ENCODE measurements at regions not wholly inside any gene's neighbourhood (a gene's known extent, or its start where the extent isn't known, plus 50 kb on each side); places are given as distances from the start of the nearest gene placed in this dataset.

- Mint-ChIP-seq H3K4me3 (no peak overlapping the region), H3K9me3 (no peaks in the 10 kb centered on the region), H3K27ac (no peak overlapping the region), H3K4me1 (no peaks in the 10 kb centered on the region), H3K27me3 (peaks cover 43% of the 10 kb centered on the region)
- ATAC-seq = no peak
- no peak for DNase-seq
Measured at GRCh38 chr16:74192281-74192797, 104.3 kb upstream of the PSMD7 start.

- H3K4me1 Mint-ChIP-seq = no peaks in the 10 kb centered on the region
- DNase-seq = no peak
- no peak for ATAC-seq
- H3K27ac Mint-ChIP-seq = peak overlapping the region in 1 of 2 donors; percentile 8
- no peak overlapping the region for H3K4me3 Mint-ChIP-seq
- H3K9me3 Mint-ChIP-seq = peaks cover 0 to 6% of the 10 kb centered on the region in 2 donors
- peaks cover 38% of the 10 kb centered on the region for H3K27me3 Mint-ChIP-seq
Measured at GRCh38 chr16:74190292-74190691, 106.3 kb upstream of the PSMD7 start.

GRCh38 chr16:74188856-74189255 is 107.8 kb upstream of the PSMD7 start:
- Mint-ChIP-seq H3K4me3 (no peak overlapping the region), H3K4me1 (no peaks in the 10 kb centered on the region), H3K9me3 (peaks cover 0 to 6% of the 10 kb centered on the region in 2 donors), H3K27me3 (peaks cover 31% of the 10 kb centered on the region), H3K27ac (no peak overlapping the region)
- DNase-seq (no peak), ATAC-seq (no peak)

- no peak overlapping the region for H3K4me3 Mint-ChIP-seq
- peaks cover 24% of the 10 kb centered on the region for H3K27me3 Mint-ChIP-seq
- no peaks in the 10 kb centered on the region for H3K4me1 Mint-ChIP-seq
- H3K27ac Mint-ChIP-seq = no peak overlapping the region
- peaks cover 5 to 15% of the 10 kb centered on the region in 2 donors for H3K9me3 Mint-ChIP-seq
- no peak for ATAC-seq
- no peak for DNase-seq
Measured at GRCh38 chr16:74186561-74186971, 110.0 kb upstream of the PSMD7 start.

- Mint-ChIP-seq H3K27me3 (peaks cover 15% of the 10 kb centered on the region), H3K4me1 (no peaks in the 10 kb centered on the region), H3K4me3 (no peak overlapping the region), H3K27ac (no peak overlapping the region), H3K9me3 (peaks cover 11 to 23% of the 10 kb centered on the region in 2 donors)
- DNase-seq (no peak), ATAC-seq (no peak)
Measured at GRCh38 chr16:74184839-74185238, 111.8 kb upstream of the PSMD7 start.

GRCh38 chr16:74183601-74184360 is 112.8 kb upstream of the PSMD7 start:
- Mint-ChIP-seq H3K27me3 (peaks cover 14% of the 10 kb centered on the region), H3K9me3 (peaks cover 11 to 23% of the 10 kb centered on the region in 2 donors)
- ATAC-seq = no peak

DNA sequence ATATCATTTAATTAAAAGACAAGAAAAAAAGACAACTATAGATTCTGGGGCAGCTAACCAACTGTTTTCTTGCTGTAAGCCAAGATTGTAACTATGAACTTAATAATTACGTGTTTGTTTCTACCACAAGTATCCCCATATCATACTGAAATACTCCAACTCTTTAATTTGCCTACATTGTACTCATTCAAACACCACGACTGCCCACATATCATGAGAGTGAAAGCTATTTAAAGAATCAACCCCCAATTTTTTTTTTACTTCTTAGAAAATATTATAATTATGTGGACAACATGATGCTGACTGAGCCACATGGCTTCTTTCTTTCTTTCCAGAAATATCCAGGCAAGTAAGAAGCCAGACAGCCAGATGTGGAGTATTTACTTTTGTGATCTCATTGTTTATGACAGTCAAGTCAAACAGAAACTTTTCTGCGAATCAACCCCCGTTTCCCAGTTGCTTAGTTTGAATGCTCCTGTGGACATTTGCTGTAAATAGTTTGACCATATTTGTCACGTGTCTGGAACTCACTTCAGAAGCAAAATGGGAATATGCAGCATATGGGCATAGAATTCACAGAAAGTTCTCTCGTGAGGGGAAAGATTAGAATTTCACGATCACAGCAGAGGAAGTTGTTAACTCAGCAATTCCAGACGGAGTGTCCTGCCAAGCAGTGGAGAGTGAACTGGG is 126.8 kb upstream of the PSMD7 start:
- DNase-seq (no peak), ATAC-seq (no peak)
- no peaks in the 10 kb centered on the region for H3K4me1 Mint-ChIP-seq
- H3K9me3 Mint-ChIP-seq = no peaks in the 10 kb centered on the region
- H3K27me3 Mint-ChIP-seq = no peaks in the 10 kb centered on the region
- no peak overlapping the region for H3K4me3 Mint-ChIP-seq
- H3K27ac Mint-ChIP-seq = no peak overlapping the region

More at GRCh38 chr16:74183601-74184360, 112.8 kb upstream of the PSMD7 start:
- Mint-ChIP-seq H3K4me3 (no peak overlapping the region), H3K27ac (no peak overlapping the region), H3K4me1 (no peaks in the 10 kb centered on the region)
- DNase-seq = no peak

GRCh38 chr16:74169066-74169465 is 127.5 kb upstream of the PSMD7 start:
- H3K4me1 Mint-ChIP-seq = no peaks in the 10 kb centered on the region
- no peak overlapping the region for H3K4me3 Mint-ChIP-seq
- DNase-seq (no peak), ATAC-seq (no peak)
- H3K9me3 Mint-ChIP-seq = peaks cover 0 to 2% of the 10 kb centered on the region in 2 donors
- no peak overlapping the region for H3K27ac Mint-ChIP-seq
- H3K27me3 Mint-ChIP-seq = no peaks in the 10 kb centered on the region

- no peak for ATAC-seq
Measured at GRCh38 chr16:74168445-74168844, 128.2 kb upstream of the PSMD7 start.

DNA sequence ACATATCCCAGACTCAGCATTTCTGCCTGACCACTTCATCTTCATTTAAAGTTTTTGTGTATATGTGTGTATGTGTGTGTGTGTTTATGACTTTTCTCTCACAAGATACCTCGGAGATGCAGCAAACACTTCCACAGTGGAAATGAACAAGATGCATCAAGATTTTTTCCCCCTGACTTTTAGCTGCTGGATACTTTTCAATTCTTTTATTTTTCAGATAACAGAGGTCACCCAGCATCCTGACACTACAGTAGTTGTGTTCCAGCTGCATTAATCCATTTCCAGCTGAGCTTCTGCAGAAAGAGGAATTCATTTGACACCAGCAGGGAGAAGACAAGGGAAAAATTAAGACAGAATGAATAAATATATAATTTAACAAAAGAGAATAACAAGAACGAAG is 130.2 kb upstream of the PSMD7 start:
- H3K4me1 Mint-ChIP-seq = no peaks in the 10 kb centered on the region
- no peak overlapping the region for H3K27ac Mint-ChIP-seq
- peaks cover 0 to 21% of the 10 kb centered on the region in 2 donors for H3K9me3 Mint-ChIP-seq
- no peak overlapping the region for H3K4me3 Mint-ChIP-seq
- H3K27me3 Mint-ChIP-seq = no peaks in the 10 kb centered on the region
- no peak for ATAC-seq
- no peak for DNase-seq

More at GRCh38 chr16:74168445-74168844, 128.2 kb upstream of the PSMD7 start:
- H3K4me1 Mint-ChIP-seq = no peaks in the 10 kb centered on the region
- no peak overlapping the region for H3K4me3 Mint-ChIP-seq
- no peak for DNase-seq
- H3K9me3 Mint-ChIP-seq = peaks cover 0 to 7% of the 10 kb centered on the region in 2 donors
- no peaks in the 10 kb centered on the region for H3K27me3 Mint-ChIP-seq
- H3K27ac Mint-ChIP-seq = no peak overlapping the region

GRCh38 chr16:74165566-74166080 is 131.0 kb upstream of the PSMD7 start:
- no peaks in the 10 kb centered on the region for H3K4me1 Mint-ChIP-seq
- no peaks in the 10 kb centered on the region for H3K27me3 Mint-ChIP-seq
- no peak overlapping the region for H3K4me3 Mint-ChIP-seq
- H3K9me3 Mint-ChIP-seq = peaks cover 5 to 28% of the 10 kb centered on the region in 2 donors
- DNase-seq = no peak
- no peak for ATAC-seq
- H3K27ac Mint-ChIP-seq = no peak overlapping the region

DNA sequence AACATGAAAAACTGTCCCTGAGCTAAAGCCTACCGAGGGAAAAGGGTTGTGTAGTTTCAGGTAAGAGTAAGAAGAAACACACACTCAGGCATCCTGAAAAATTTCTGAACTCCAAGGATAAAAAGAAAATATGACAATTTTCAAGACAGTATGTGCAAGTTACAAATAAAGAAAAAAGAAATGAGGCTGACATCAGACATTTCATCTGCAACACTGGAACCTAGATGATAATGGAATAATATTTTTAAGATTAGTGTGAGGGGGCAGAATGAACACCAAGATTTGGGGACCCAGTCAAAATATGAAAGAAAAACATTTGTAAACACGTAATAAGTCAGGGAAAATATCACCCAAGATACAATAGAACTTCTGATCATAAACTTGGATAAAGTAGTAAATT is 135.9 kb upstream of the PSMD7 start:
- H3K27ac Mint-ChIP-seq = no peak overlapping the region
- DNase-seq (no peak), ATAC-seq (no peak)
- H3K9me3 Mint-ChIP-seq = peaks cover 7 to 30% of the 10 kb centered on the region in 2 donors
- H3K4me3 Mint-ChIP-seq = no peak overlapping the region
- H3K4me1 Mint-ChIP-seq = no peaks in the 10 kb centered on the region
- H3K27me3 Mint-ChIP-seq = no peaks in the 10 kb centered on the region

GRCh38 chr16:74153773-74154172 is 142.8 kb upstream of the PSMD7 start:
- no peak for ATAC-seq
- no peak overlapping the region for H3K4me3 Mint-ChIP-seq

DNA sequence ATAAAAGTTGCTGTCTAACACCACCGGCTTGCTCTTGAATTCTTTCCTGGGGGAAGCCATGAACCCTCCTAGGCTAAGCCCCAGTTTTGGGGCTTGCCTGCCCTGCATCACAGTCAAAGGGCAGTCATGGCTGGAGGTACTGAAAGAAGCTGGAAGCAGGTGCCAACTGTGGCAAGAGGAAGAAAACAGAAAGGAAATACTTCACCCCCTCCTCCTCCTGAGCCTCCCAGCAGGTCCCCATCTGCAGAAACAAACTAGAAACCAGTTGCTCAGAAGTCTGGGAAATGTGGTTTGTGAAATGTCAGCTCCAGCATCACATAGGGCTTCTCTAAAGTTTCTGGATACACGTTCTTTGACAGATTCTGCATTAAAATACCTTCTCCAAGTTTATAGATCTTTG is 150.0 kb upstream of the PSMD7 start:
- Mint-ChIP-seq H3K9me3 (no peaks in the 10 kb centered on the region), H3K4me3 (no peak overlapping the region), H3K27ac (no peak overlapping the region), H3K27me3 (no peaks in the 10 kb centered on the region), H3K4me1 (no peaks in the 10 kb centered on the region)
- DNase-seq (no peak), ATAC-seq (no peak)

More at GRCh38 chr16:74153773-74154172, 142.8 kb upstream of the PSMD7 start:
- Mint-ChIP-seq H3K9me3 (peaks cover 0 to 7% of the 10 kb centered on the region in 2 donors), H3K4me1 (no peaks in the 10 kb centered on the region), H3K27ac (no peak overlapping the region), H3K27me3 (no peaks in the 10 kb centered on the region)
- no peak for DNase-seq

DNA sequence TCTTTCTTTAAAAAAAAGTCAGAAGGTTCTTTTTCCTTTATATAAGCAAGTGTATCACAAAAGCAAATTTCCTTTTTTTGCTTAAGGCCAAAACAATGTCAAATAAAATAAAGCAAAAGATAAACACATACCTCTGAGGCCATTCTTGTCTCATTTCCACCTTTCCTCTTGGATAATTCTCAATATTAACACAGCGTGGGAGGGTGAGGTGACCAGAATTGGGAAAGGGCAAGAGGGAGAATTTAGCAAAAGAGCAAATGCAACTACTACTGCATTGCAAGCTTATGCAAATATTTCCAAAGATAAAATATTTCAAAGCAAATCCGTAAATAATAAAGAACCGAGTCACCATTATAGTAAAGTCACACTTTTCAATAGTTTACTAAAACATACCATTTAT is 153.4 kb upstream of the PSMD7 start:
- Mint-ChIP-seq H3K27me3 (no peaks in the 10 kb centered on the region), H3K27ac (no peak overlapping the region), H3K4me1 (no peaks in the 10 kb centered on the region), H3K4me3 (no peak overlapping the region), H3K9me3 (peaks cover 0 to 8% of the 10 kb centered on the region in 2 donors)
- ATAC-seq = no peak
- no peak for DNase-seq

GRCh38 chr16:74141015-74141414 is 155.6 kb upstream of the PSMD7 start:
- H3K4me3 Mint-ChIP-seq = no peak overlapping the region
- H3K9me3 Mint-ChIP-seq = peaks cover 0 to 8% of the 10 kb centered on the region in 2 donors
- H3K27me3 Mint-ChIP-seq = no peaks in the 10 kb centered on the region
- DNase-seq (no peak), ATAC-seq (no peak)
- no peaks in the 10 kb centered on the region for H3K4me1 Mint-ChIP-seq
- H3K27ac Mint-ChIP-seq = no peak overlapping the region

All from stimulated activated naive CD8-positive, alpha-beta T cell treated with anti-CD3 and anti-CD28 coated beads, Interleukin-15, amount 100 ng/mL, for 72 hours (primary cell).